A673 (cell line): ENCODE measurements at regions not wholly inside any gene's neighbourhood (a gene's known extent, or its start where the extent isn't known, plus 50 kb on each side); places are given as distances from the start of the nearest gene placed in this dataset.

Experiments
- EZH2 ChIP-seq: fragments of 200-600 bp; sonication (generic); IDR thresholded peaks from 2 replicates; pipeline ENCODE4 v1.6.1; 2017; ENCODE audit warnings: borderline replicate concordance, low read depth, mild to moderate bottlenecking, mixed read lengths, antibody characterized with exemption, low read length; ENCODE audit not compliant: poor library complexity, severe bottlenecking
- TF ChIP-seq, protein P1 (sequence below): fragments of 300-800, 200-600 bp; sonication (generic); conservative IDR thresholded peaks from 2 replicates; pipeline ENCODE4 v1.5.1; 2017; ENCODE audit warnings: low read depth, mild to moderate bottlenecking, antibody characterized with exemption, low read length, moderate library complexity, mixed read lengths

DNA sequence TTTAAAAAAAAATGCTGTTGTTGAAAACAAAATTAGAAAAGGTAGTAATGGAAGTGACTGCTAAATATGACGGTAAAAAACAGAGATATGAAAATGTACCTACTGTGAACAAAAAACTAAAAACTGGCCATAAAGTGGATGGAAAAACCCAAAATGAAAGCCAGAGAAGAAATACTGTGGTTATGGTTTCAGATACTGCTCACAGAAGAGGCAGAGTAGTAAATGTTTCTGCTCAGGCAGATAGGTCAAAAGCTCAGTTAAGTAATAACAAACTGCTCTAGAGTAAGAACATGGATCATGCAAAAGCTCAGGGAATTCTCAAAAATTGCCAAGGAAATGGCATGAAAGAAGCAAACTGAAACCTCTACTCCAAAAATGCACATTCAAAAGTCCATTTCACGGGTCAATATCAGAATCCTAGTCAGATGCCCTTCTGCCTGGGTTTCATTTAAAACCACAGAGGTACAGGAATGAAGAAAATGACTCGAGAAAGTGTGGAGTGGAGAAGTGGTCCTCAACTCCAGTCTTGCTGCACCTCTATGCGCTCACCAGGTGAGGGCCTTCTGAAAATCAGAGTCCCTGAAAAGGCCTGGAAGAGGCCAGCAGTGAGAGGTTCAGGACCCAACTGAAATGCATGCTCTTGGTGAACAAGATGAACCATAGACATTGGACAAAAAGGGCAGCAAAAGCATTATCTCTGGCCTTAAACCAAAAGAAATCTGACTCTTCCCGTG, 315.0 kb upstream of the SPRY2 start:
- TF ChIP-seq, protein P1, sequence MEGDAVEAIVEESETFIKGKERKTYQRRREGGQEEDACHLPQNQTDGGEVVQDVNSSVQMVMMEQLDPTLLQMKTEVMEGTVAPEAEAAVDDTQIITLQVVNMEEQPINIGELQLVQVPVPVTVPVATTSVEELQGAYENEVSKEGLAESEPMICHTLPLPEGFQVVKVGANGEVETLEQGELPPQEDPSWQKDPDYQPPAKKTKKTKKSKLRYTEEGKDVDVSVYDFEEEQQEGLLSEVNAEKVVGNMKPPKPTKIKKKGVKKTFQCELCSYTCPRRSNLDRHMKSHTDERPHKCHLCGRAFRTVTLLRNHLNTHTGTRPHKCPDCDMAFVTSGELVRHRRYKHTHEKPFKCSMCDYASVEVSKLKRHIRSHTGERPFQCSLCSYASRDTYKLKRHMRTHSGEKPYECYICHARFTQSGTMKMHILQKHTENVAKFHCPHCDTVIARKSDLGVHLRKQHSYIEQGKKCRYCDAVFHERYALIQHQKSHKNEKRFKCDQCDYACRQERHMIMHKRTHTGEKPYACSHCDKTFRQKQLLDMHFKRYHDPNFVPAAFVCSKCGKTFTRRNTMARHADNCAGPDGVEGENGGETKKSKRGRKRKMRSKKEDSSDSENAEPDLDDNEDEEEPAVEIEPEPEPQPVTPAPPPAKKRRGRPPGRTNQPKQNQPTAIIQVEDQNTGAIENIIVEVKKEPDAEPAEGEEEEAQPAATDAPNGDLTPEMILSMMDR = no peak
- no peak for TF ChIP-seq EZH2
